ENCODE measurements at regions not wholly inside any gene's neighbourhood (a gene's known extent, or its start where the extent isn't known, plus 50 kb on each side); places are given as distances from the start of the nearest gene placed in this dataset.

DNA sequence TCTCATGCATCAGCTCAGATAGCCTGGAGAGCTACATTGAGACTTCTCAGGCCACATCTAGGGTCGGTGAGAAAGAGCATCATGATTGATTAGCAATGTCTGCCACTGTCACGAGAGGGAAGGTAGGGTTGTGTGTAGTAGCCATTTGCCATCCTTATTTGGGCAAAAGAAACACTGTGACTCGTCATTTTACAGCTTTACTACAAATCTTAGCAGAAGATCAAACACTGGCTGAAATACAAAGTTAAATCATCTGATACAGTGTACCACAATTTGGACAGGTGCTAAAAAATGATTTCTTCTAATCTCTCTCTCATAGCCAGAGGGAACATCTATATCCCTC, 334.3 kb downstream of the CBLN1 start:
- H3K9me3 ChIP-seq, result no peaks in the 10 kb centered on the region
- no peak overlapping the region for H3K4me3 ChIP-seq
- DNase-seq (ENCODE audit: low spot score in 2 of 2), result no peak
- H3K36me3 ChIP-seq (replicated peaks), result no peaks in the 10 kb centered on the region
- in situ Hi-C loops (cut with MboI; ENCODE audit: low sequenced_read_pairs), result no loop called here
- no peaks in the 10 kb centered on the region for H3K4me1 ChIP-seq
- H3K27me3 ChIP-seq (ENCODE audit: low read depth), result no peaks in the 10 kb centered on the region

DNA sequence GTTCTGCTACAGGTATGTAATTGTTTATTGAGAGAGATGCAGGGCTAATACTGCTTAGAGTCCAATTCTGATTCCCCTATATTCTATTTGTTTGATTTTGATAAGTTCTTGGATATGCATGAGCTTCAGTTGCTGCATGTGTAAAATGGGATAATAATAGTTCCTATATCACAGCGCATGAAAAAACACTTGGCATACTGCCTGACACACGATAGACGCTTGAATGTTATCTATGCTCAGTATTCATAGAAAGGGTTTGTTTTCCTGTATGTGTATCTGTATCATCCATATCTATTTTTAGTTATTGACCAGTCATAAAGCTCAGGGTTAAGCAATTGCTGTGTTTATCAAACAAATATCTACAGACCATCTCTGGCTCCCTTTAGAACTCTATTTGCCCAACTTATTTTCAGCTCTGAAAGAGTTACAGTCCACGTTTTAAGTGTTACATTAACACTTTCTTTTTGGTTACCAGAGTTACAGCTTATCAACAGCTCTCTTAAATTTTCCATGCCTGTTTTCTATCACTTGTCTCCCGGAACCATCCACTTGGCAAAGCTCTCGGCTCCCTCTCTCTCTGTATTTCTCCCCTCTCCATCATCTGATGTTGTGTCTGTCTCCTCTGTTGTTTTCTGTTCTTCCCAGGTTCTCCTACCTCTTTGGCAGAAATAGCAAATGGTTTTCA, 334.8 kb downstream of the CBLN1 start:
- Histone ChIP-seq H3K27me3 (ENCODE audit: low read depth) (no peaks in the 10 kb centered on the region), H3K4me1 (no peaks in the 10 kb centered on the region), H3K36me3 (replicated peaks) (no peaks in the 10 kb centered on the region), H3K4me3 (no peak overlapping the region), H3K9me3 (no peaks in the 10 kb centered on the region)
- in situ Hi-C loops (cut with MboI; ENCODE audit: low sequenced_read_pairs), result no loop called here
- no peak for DNase-seq (ENCODE audit: low spot score in 2 of 2)

DNA sequence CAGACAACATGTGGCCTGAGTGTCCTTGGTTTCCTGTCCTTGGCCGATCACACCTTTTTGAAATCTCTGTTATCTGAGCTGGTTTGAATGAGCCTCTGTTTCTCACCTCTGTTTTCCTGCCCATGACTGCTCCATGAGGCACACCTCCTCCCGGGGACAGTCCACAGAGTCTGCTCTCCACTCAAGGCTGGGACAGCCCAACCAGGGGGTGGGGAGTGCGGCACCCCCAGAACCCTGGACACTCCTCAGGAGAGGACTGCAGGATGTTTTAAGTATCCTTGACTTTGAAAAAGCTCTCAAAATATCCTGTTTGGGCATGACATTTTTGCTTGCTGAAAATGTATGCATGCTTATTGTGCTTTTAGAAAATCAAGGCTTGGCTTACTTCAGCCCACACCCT, 333.0 kb upstream of the N4BP1 start:
- H3K4me1 ChIP-seq, result no peaks in the 10 kb centered on the region
- H3K36me3 ChIP-seq (replicated peaks), result no peaks in the 10 kb centered on the region
- no peaks in the 10 kb centered on the region for H3K9me3 ChIP-seq
- DNase-seq (ENCODE audit: low spot score in 2 of 2), result no peak
- H3K4me3 ChIP-seq, result no peak overlapping the region
- in situ Hi-C loops (cut with MboI; ENCODE audit: low sequenced_read_pairs), result no loop called here
- H3K27me3 ChIP-seq (ENCODE audit: low read depth), result no peaks in the 10 kb centered on the region

DNA sequence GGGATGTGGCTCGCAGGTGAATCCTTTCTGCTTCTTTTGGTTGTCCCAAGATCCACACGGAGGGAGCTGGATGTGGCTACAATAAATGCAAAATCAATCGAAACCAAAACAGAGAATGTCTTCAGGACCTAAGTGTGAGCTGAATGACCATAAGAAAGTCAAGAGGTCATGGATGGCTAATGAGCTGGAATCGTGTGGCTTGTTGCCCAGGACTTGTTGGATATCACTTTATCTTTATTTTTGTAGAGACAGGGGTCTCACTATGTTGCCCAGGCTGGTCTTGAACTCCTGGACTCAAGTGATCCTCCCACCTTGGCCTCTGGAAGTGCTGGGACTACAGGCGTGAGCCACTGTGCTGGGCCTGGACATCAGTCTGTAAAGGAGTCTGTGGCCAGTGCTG, 326.8 kb upstream of the N4BP1 start:
- no peak for DNase-seq (ENCODE audit: low spot score in 2 of 2)
- Histone ChIP-seq H3K36me3 (replicated peaks) (no peaks in the 10 kb centered on the region), H3K9me3 (no peaks in the 10 kb centered on the region), H3K27me3 (ENCODE audit: low read depth) (no peaks in the 10 kb centered on the region), H3K4me3 (no peak overlapping the region), H3K4me1 (no peaks in the 10 kb centered on the region)
- in situ Hi-C loops (cut with MboI; ENCODE audit: low sequenced_read_pairs), result no loop called here

DNA sequence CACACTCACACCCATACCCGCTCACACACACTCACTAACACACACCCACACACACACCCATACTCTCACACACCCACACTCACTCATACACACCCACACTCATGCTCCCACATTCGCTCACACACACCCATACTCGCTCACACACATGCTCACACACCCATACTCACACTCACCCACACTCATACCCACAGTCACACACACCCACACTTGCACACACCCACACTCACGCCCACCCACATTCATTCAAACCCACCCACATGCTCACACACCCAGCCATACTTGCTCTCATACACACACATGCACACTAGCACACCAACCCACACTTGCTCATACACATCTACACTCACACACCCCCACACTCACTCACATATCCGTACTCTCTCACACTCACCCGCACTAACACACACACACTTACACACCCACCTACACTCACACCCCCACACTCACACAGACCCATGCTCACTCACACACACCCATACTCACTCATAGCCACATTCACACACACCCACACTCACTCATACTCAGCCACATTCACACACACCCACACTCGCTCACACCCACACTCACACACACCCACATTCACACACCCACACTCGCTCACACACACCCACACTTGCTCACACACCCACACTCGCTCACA, 322.4 kb upstream of the N4BP1 start:
- H3K27me3 ChIP-seq (ENCODE audit: low read depth), result no peaks in the 10 kb centered on the region
- no peaks in the 10 kb centered on the region for H3K36me3 ChIP-seq (replicated peaks)
- H3K4me1 ChIP-seq, result no peaks in the 10 kb centered on the region
- in situ Hi-C loops (cut with MboI; ENCODE audit: low sequenced_read_pairs), result no loop called here
- no peak overlapping the region for H3K4me3 ChIP-seq
- H3K9me3 ChIP-seq, result no peaks in the 10 kb centered on the region
- no peak for DNase-seq (ENCODE audit: low spot score in 2 of 2)

DNA sequence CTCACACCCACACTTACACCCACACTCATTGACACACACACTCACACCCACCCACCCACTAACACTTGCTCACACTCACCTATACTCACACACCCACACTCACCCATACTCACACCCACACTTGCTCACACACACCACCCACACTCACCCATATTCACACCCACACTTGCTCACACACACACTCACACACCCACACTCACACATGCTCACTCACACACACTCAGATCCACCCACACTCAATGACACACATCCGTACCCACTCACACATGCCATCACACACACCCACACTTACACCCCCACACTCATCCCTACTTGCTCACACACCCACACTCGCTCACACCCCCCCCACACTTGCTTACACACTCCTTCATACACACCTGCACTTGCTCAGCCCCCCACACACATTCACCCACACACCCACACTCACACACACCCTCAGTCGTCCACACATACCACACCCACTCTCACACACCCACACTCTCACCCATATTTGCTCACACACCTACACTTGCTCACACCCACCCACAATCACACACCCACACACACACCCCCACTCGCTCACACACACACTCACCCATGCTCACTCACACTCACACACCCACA, 321.1 kb upstream of the N4BP1 start:
- no peaks in the 10 kb centered on the region for H3K4me1 ChIP-seq
- H3K9me3 ChIP-seq, result no peaks in the 10 kb centered on the region
- no peak overlapping the region for H3K4me3 ChIP-seq
- H3K36me3 ChIP-seq (replicated peaks), result no peaks in the 10 kb centered on the region
- in situ Hi-C loops (cut with MboI; ENCODE audit: low sequenced_read_pairs), result no loop called here
- H3K27me3 ChIP-seq (ENCODE audit: low read depth), result no peaks in the 10 kb centered on the region
- no peak for DNase-seq (ENCODE audit: low spot score in 2 of 2)

DNA sequence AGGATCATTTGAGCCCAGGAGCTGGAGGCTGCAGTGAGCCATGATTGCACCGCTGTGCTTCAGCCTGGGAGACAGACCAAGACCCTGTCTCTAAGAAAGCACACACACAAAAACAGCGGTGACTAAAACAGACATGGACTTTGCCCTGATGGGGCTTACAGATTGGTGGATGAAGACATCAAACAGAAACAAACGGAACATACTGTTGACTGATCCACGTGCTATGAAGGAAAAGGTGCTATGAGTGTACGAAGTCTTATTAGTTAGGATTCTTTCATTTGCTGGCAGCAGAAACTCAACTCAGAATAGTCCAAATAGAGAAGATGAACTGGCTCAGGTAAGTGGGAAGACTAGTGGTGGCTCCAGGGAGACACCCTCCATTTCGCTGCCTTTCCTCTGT, 309.8 kb upstream of the N4BP1 start:
- Histone ChIP-seq H3K27me3 (ENCODE audit: low read depth) (no peaks in the 10 kb centered on the region), H3K4me3 (no peak overlapping the region), H3K4me1 (no peaks in the 10 kb centered on the region), H3K9me3 (no peaks in the 10 kb centered on the region), H3K36me3 (replicated peaks) (no peaks in the 10 kb centered on the region)
- in situ Hi-C loops (cut with MboI; ENCODE audit: low sequenced_read_pairs), result no loop called here
- DNase-seq (ENCODE audit: low spot score in 2 of 2), result no peak

DNA sequence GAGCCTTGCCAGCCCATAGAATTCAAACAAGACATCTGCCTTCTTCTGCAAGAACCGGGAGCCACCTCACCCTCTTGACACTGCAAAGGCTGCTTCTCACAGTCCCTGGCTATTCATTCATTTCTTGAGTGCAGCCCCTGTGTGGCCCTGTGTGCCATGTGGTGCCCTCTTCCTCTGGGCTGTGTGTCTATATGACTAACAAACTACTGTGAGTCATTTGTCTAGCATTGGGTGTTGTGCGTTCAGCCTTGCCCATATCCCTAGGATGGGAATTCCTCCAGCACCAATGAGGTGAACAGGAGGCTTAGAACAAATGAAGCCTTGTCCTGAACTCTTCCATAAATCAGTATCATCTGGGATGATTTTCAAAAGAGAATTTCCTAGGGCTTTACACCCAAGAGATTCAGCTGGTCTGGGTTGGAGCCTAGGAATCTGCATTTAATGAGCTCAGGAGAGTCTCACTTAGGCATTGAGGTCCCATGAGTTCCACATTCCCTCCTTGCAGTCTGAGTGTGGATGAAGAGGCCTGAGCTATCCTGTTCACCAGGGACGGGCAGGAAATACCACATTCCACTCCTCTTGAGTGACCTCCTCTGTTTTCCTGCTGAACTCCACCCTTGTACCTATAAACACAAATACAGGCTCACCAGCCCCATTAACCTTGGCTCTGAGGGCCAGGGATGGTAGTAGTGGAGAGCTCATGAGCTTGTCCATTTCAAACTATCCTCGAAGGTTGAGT, 308.7 kb upstream of the N4BP1 start:
- no peaks in the 10 kb centered on the region for H3K9me3 ChIP-seq
- H3K27me3 ChIP-seq (ENCODE audit: low read depth), result no peaks in the 10 kb centered on the region
- H3K36me3 ChIP-seq (replicated peaks), result no peaks in the 10 kb centered on the region
- H3K4me3 ChIP-seq, result no peak overlapping the region
- in situ Hi-C loops (cut with MboI; ENCODE audit: low sequenced_read_pairs), result no loop called here
- DNase-seq (ENCODE audit: low spot score in 2 of 2), result no peak
- no peaks in the 10 kb centered on the region for H3K4me1 ChIP-seq

DNA sequence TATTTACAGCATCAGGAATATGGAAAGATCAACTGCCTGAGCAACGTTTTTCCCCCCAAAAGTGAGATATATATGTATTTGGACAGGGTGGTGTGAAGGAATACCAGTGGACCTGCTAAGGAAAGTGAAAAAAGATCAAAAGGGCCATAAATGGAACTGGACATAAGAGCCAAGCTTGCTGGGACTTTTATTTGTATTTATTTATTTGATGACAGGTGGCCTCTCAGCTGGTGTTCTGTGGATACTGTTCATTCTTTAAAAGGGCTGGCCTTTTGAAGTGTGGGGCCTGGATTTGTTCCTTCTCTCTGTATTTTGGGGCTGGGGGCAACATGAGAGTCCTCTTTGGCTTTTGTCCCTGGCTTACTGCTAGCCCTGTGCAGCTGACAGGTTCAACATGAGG, 306.6 kb upstream of the N4BP1 start:
- DNase-seq (ENCODE audit: low spot score in 2 of 2), result no peak
- H3K9me3 ChIP-seq, result no peaks in the 10 kb centered on the region
- H3K36me3 ChIP-seq (replicated peaks), result no peaks in the 10 kb centered on the region
- H3K4me3 ChIP-seq, result no peak overlapping the region
- in situ Hi-C loops (cut with MboI; ENCODE audit: low sequenced_read_pairs), result no loop called here
- no peaks in the 10 kb centered on the region for H3K4me1 ChIP-seq
- H3K27me3 ChIP-seq (ENCODE audit: low read depth), result no peaks in the 10 kb centered on the region

DNA sequence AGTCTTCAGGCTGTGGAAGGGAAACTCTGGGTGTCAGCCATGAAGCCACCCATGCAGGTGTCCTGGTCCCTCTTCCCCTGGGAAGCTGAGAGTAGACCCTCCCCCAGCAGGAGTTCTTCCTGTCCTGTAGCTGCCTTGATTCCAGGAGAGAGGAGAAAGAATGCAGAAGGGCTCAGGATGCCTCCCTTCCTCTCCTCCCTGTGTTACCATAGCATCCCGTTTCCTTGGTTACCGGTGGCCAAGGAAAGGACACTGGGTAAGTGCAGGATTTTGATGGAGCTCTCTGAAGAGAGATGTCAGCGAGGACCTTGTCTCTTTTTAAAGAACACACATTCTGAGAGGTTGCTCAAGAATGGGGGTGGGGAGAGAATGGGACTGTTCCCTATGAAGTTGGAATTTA, 304.1 kb upstream of the N4BP1 start:
- H3K4me3 ChIP-seq, result no peak overlapping the region
- H3K9me3 ChIP-seq, result no peaks in the 10 kb centered on the region
- H3K27me3 ChIP-seq (ENCODE audit: low read depth), result no peaks in the 10 kb centered on the region
- H3K36me3 ChIP-seq (replicated peaks), result no peaks in the 10 kb centered on the region
- in situ Hi-C loops (cut with MboI; ENCODE audit: low sequenced_read_pairs), result no loop called here
- no peak for DNase-seq (ENCODE audit: low spot score in 2 of 2)
- H3K4me1 ChIP-seq, result no peaks in the 10 kb centered on the region

DNA sequence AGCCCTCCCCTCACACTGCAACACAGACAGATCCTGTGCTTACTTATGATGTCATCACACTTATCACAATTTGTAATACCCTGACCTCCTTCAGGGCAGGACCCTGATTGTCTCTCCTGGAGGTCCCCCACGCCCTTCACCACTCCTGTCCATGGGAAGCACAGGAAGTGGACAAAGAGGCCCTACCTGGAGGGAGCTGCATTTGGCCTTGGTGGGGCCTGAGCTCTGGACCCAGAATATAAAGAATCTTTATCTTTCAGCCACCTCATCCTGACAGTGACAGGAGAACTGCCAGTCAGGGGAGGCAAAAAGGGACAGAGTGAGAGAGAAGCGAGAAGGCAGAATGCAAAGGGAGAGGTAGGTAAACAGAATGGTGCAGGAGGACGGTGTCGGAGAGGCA, 303.4 kb upstream of the N4BP1 start:
- DNase-seq (ENCODE audit: low spot score in 2 of 2), result no peak
- in situ Hi-C loops (cut with MboI; ENCODE audit: low sequenced_read_pairs), result no loop called here
- Histone ChIP-seq H3K27me3 (ENCODE audit: low read depth) (no peaks in the 10 kb centered on the region), H3K9me3 (no peaks in the 10 kb centered on the region), H3K4me3 (no peak overlapping the region), H3K4me1 (no peaks in the 10 kb centered on the region), H3K36me3 (replicated peaks) (no peaks in the 10 kb centered on the region)

DNA sequence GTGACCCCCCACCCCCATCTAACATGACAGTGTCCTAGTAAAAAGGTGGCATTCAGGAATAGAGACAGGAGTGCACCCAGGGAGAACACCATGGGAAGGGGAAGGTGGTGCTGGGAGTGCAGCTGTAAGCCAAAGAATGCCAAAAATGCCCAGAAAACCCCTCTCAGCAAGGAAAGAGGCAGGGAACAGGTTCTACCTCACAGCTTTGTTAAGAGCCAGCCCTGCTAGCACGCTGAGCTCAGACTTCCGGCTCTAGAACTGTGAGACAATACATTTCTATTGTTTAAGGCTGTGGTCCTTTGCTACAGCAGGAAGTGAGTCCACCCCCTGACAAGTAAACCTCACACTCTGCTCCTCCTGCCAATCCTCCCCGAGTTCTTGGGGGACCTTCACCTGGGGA, 302.4 kb upstream of the N4BP1 start:
- no peak for DNase-seq (ENCODE audit: low spot score in 2 of 2)
- Histone ChIP-seq H3K36me3 (replicated peaks) (no peaks in the 10 kb centered on the region), H3K9me3 (no peaks in the 10 kb centered on the region), H3K4me3 (no peak overlapping the region), H3K27me3 (ENCODE audit: low read depth) (no peaks in the 10 kb centered on the region), H3K4me1 (no peaks in the 10 kb centered on the region)
- in situ Hi-C loops (cut with MboI; ENCODE audit: low sequenced_read_pairs), result no loop called here

DNA sequence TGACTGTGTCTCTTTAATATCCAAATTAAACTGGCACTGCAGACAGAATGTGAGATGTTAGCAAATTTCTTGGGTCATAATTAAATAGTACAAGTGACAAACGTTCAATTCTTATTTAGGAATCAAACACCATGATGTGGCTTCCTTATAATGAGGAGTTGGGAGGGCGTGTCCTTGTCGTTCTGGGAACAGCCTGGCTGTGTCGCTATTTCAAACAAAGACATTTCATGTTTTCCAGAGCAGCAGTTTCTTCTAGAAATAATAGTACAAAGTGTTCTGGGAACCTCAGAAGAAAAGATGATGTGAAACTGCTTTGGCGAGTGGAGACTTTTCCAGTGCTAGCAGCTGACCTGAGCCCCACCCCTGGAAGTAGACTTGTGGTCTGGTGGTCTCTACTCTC, 301.7 kb upstream of the N4BP1 start:
- in situ Hi-C loops (cut with MboI; ENCODE audit: low sequenced_read_pairs), result no loop called here
- no peak for DNase-seq (ENCODE audit: low spot score in 2 of 2)
- no peaks in the 10 kb centered on the region for H3K9me3 ChIP-seq
- no peaks in the 10 kb centered on the region for H3K4me1 ChIP-seq
- H3K27me3 ChIP-seq (ENCODE audit: low read depth), result no peaks in the 10 kb centered on the region
- H3K36me3 ChIP-seq (replicated peaks), result no peaks in the 10 kb centered on the region
- H3K4me3 ChIP-seq, result no peak overlapping the region

DNA sequence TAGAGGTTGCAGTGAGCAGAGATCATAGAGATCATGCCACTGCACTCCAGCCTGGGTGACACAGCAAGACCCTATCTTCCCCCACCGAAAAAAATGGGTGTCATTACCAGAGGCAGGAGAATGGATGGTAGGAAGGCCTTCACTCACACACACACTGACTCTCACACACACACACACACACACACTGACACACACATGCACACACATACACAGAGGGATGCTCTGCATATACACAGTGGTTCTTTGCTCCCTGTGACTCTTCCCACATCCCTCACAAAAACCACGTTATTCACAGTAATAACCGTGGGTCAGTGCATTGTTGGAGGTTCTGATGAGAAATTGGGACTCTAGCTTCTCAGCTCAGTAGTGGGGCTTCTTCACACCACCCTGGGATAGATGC, 300.2 kb upstream of the N4BP1 start:
- H3K9me3 ChIP-seq, result no peaks in the 10 kb centered on the region
- H3K4me3 ChIP-seq, result no peak overlapping the region
- in situ Hi-C loops (cut with MboI; ENCODE audit: low sequenced_read_pairs), result no loop called here
- H3K27me3 ChIP-seq (ENCODE audit: low read depth), result no peaks in the 10 kb centered on the region
- no peaks in the 10 kb centered on the region for H3K36me3 ChIP-seq (replicated peaks)
- no peak for DNase-seq (ENCODE audit: low spot score in 2 of 2)
- no peaks in the 10 kb centered on the region for H3K4me1 ChIP-seq

Data from HAP-1 (cell line).